ENCODE measurements at regions not wholly inside any gene's neighbourhood (a gene's known extent, or its start where the extent isn't known, plus 50 kb on each side); places are given as distances from the start of the nearest gene placed in this dataset.
"Not testable (repeated sequence)": the region's sequence is repeated elsewhere in the genome, so short reads cannot be mapped to it uniquely, and the experiment has no call there.

- DNase-seq (no peak), ATAC-seq (replicated peaks in 1 of 2) (no peak)
- Mint-ChIP-seq H3K9me3 (no peaks in the 10 kb centered on the region), H3K27ac (no peak overlapping the region), H3K27me3 (ENCODE audit: low read depth) (no peaks in the 10 kb centered on the region), H3K4me1 (ENCODE audit: low read depth) (peaks cover 8% of the 10 kb centered on the region), H3K4me3 (no peak overlapping the region), H3K36me3 (ENCODE audit: insufficient read depth in 2 of 2) (no peaks in the 10 kb centered on the region)
These were observed 143.0 kb downstream of the ZNF281 start for GRCh38 chr1:200266871-200267270.

- Mint-ChIP-seq H3K4me1 (ENCODE audit: low read depth) (peaks cover 8% of the 10 kb centered on the region), H3K27ac (no peak overlapping the region), H3K9me3 (no peaks in the 10 kb centered on the region), H3K4me3 (no peak overlapping the region), H3K27me3 (ENCODE audit: low read depth) (no peaks in the 10 kb centered on the region), H3K36me3 (ENCODE audit: insufficient read depth in 2 of 2) (no peaks in the 10 kb centered on the region)
- no peak for DNase-seq
- no peak for ATAC-seq (replicated peaks in 1 of 2)
These were observed 144.0 kb downstream of the ZNF281 start for GRCh38 chr1:200265881-200266280.

- no peak overlapping the region for H3K4me3 Mint-ChIP-seq
- no peak for ATAC-seq (replicated peaks in 1 of 2)
- H3K9me3 Mint-ChIP-seq, result no peaks in the 10 kb centered on the region
- H3K27me3 Mint-ChIP-seq (ENCODE audit: low read depth), result no peaks in the 10 kb centered on the region
- H3K4me1 Mint-ChIP-seq (ENCODE audit: low read depth), result peaks cover 8% of the 10 kb centered on the region
- H3K27ac Mint-ChIP-seq, result no peak overlapping the region
- no peak for DNase-seq
- no peaks in the 10 kb centered on the region for H3K36me3 Mint-ChIP-seq (ENCODE audit: insufficient read depth in 2 of 2)
These were observed 144.7 kb downstream of the ZNF281 start for GRCh38 chr1:200265104-200265503.

- no peak overlapping the region for H3K4me3 Mint-ChIP-seq
- DNase-seq (no peak), ATAC-seq (replicated peaks in 1 of 2) (no peak)
- no peaks in the 10 kb centered on the region for H3K36me3 Mint-ChIP-seq (ENCODE audit: insufficient read depth in 2 of 2)
- H3K9me3 Mint-ChIP-seq, result no peaks in the 10 kb centered on the region
- no peaks in the 10 kb centered on the region for H3K27me3 Mint-ChIP-seq (ENCODE audit: low read depth)
- peaks cover 8% of the 10 kb centered on the region for H3K4me1 Mint-ChIP-seq (ENCODE audit: low read depth)
- no peak overlapping the region for H3K27ac Mint-ChIP-seq
These were observed 146.6 kb downstream of the ZNF281 start for GRCh38 chr1:200263203-200263602.

- ATAC-seq (replicated peaks in 1 of 2), result peak; percentile 52 to 59
- H3K4me3 Mint-ChIP-seq, result no peak overlapping the region
- DNase-seq, result peak; percentile 16
These were observed 147.4 kb downstream of the ZNF281 start for GRCh38 chr1:200262326-200262965.

GRCh38 chr1:200260597-200261335 lies 149.1 kb downstream of the ZNF281 start:
- Mint-ChIP-seq H3K4me3 (no peak overlapping the region), H3K9me3 (no peaks in the 10 kb centered on the region), H3K27me3 (ENCODE audit: low read depth) (no peaks in the 10 kb centered on the region), H3K4me1 (ENCODE audit: low read depth) (peaks cover 13% of the 10 kb centered on the region), H3K36me3 (ENCODE audit: insufficient read depth in 2 of 2) (no peaks in the 10 kb centered on the region), H3K27ac (no peak overlapping the region)
- ATAC-seq (replicated peaks in 1 of 2) (no peak), DNase-seq (no peak)

More at GRCh38 chr1:200262326-200262965, 147.4 kb downstream of the ZNF281 start:
- no peaks in the 10 kb centered on the region for H3K9me3 Mint-ChIP-seq
- H3K27me3 Mint-ChIP-seq (ENCODE audit: low read depth), result no peaks in the 10 kb centered on the region
- no peak overlapping the region for H3K27ac Mint-ChIP-seq
- H3K4me1 Mint-ChIP-seq (ENCODE audit: low read depth), result peaks cover 8% of the 10 kb centered on the region
- no peaks in the 10 kb centered on the region for H3K36me3 Mint-ChIP-seq (ENCODE audit: insufficient read depth in 2 of 2)

- H3K9me3 Mint-ChIP-seq, result peaks cover 0 to 1% of the 10 kb centered on the region in 2 donors
- DNase-seq (peak in 1 of 2 donors; percentile 11), ATAC-seq (replicated peaks in 1 of 2) (no peak)
- H3K4me3 Mint-ChIP-seq, result no peak overlapping the region
- no peaks in the 10 kb centered on the region for H3K36me3 Mint-ChIP-seq (ENCODE audit: insufficient read depth in 2 of 2)
- no peaks in the 10 kb centered on the region for H3K27me3 Mint-ChIP-seq (ENCODE audit: low read depth)
- no peak overlapping the region for H3K27ac Mint-ChIP-seq
- H3K4me1 Mint-ChIP-seq (ENCODE audit: low read depth), result peaks cover 28% of the 10 kb centered on the region
These were observed 151.1 kb downstream of the ZNF281 start for GRCh38 chr1:200258447-200259375.

GRCh38 chr1:200257235-200257634 lies 152.6 kb downstream of the ZNF281 start:
- no peaks in the 10 kb centered on the region for H3K36me3 Mint-ChIP-seq (ENCODE audit: insufficient read depth in 2 of 2)

GRCh38 chr1:200254602-200255001 lies 155.2 kb downstream of the ZNF281 start:
- H3K36me3 Mint-ChIP-seq (ENCODE audit: insufficient read depth in 2 of 2), result not testable (repeated sequence)
- ATAC-seq (replicated peaks in 1 of 2), result peak; percentile 53 to 59
- peaks cover 22% of the 10 kb centered on the region for H3K27me3 Mint-ChIP-seq (ENCODE audit: low read depth)

More at GRCh38 chr1:200257235-200257634, 152.6 kb downstream of the ZNF281 start:
- ATAC-seq (replicated peaks in 1 of 2) (no peak), DNase-seq (no peak)
- Mint-ChIP-seq H3K27me3 (ENCODE audit: low read depth) (peaks cover 4% of the 10 kb centered on the region), H3K9me3 (peaks cover 0 to 1% of the 10 kb centered on the region in 2 donors), H3K4me3 (no peak overlapping the region), H3K4me1 (ENCODE audit: low read depth) (peaks cover 26% of the 10 kb centered on the region), H3K27ac (no peak overlapping the region)

GRCh38 chr1:200253774-200254495 lies 155.9 kb downstream of the ZNF281 start:
- peaks cover 24% of the 10 kb centered on the region for H3K4me1 Mint-ChIP-seq (ENCODE audit: low read depth)
- H3K9me3 Mint-ChIP-seq, result peaks cover 0 to 1% of the 10 kb centered on the region in 2 donors
- no peak overlapping the region for H3K27ac Mint-ChIP-seq
- peaks cover 22% of the 10 kb centered on the region for H3K27me3 Mint-ChIP-seq (ENCODE audit: low read depth)
- ATAC-seq (replicated peaks in 1 of 2) (peak; percentile 90 to 91), DNase-seq (peak; percentile 59 to 64)
- peak overlapping the region in 1 of 2 donors; percentile 17 for H3K4me3 Mint-ChIP-seq
- H3K36me3 Mint-ChIP-seq (ENCODE audit: insufficient read depth in 2 of 2), result no peaks in the 10 kb centered on the region

More at GRCh38 chr1:200254602-200255001, 155.2 kb downstream of the ZNF281 start:
- H3K27ac Mint-ChIP-seq, H3K9me3 Mint-ChIP-seq: not testable (repeated sequence)
- peak overlapping the region in 1 of 2 donors; percentile 17 for H3K4me3 Mint-ChIP-seq
- DNase-seq, result peak in 1 of 2 donors; percentile 12
- H3K4me1 Mint-ChIP-seq (ENCODE audit: low read depth), result peaks cover 24% of the 10 kb centered on the region

GRCh38 chr1:200252531-200252930 lies 157.3 kb downstream of the ZNF281 start:
- Mint-ChIP-seq H3K27ac (no peak overlapping the region), H3K4me3 (no peak overlapping the region), H3K36me3 (ENCODE audit: insufficient read depth in 2 of 2) (no peaks in the 10 kb centered on the region), H3K9me3 (peaks cover 0 to 1% of the 10 kb centered on the region in 2 donors), H3K27me3 (ENCODE audit: low read depth) (peaks cover 27% of the 10 kb centered on the region), H3K4me1 (ENCODE audit: low read depth) (peaks cover 24% of the 10 kb centered on the region)
- ATAC-seq (replicated peaks in 1 of 2) (no peak), DNase-seq (no peak)

GRCh38 chr1:200250469-200250868 lies 159.4 kb downstream of the ZNF281 start:
- ATAC-seq (replicated peaks in 1 of 2), result no peak
- H3K27me3 Mint-ChIP-seq (ENCODE audit: low read depth), result peaks cover 38% of the 10 kb centered on the region
- H3K4me1 Mint-ChIP-seq (ENCODE audit: low read depth), result peaks cover 19% of the 10 kb centered on the region
- H3K9me3 Mint-ChIP-seq, result peaks cover 0 to 1% of the 10 kb centered on the region in 2 donors
- H3K4me3 Mint-ChIP-seq, result no peak overlapping the region
- H3K27ac Mint-ChIP-seq, result no peak overlapping the region
- DNase-seq, result no peak
- no peaks in the 10 kb centered on the region for H3K36me3 Mint-ChIP-seq (ENCODE audit: insufficient read depth in 2 of 2)

Measured in activated T-cell treated with anti-CD3 and anti-CD28 coated beads, Interleukin-2, amount 50 U/mL, for 72 hours (primary cell).